ENCODE measurements at regions not wholly inside any gene's neighbourhood (a gene's known extent, or its start where the extent isn't known, plus 50 kb on each side); places are given as distances from the start of the nearest gene placed in this dataset.
"Not testable (repeated sequence)": the region's sequence is repeated elsewhere in the genome, so short reads cannot be mapped to it uniquely, and the experiment has no call there.

DNA sequence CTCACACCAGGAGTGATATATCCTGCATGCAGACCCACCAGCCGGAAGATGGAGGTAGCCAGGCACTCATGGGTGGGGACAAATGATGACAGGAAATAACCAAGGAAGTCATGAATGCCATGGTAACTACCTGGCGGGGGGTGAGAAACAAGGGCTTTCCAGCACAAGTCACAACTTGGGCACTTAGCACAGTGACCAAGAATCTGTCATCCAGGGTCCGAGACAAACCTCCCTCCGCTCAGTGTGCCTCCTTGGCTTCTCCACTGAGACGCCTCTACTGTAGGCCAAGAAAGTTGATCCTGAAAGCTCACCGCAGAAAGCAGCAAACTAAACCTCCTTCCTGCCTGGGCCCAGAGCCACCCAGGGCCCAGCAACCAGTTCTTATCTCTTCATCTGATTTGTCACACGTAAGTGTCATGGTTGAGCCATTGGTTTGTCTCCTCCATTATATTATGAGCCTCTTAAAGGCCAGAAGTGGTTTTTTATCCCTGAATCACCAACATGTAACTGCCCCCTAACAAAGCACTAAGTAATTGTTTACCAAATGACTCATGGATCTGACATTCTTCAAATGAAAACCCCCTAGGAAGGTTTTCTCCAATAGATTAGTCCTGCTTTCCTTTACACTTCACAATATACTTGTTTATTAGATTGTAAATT, 84.3 kb upstream of the TAB2 start:
- in situ Hi-C loops (cut with MboI; ENCODE audit: low sequenced_read_pairs), result no loop called here

DNA sequence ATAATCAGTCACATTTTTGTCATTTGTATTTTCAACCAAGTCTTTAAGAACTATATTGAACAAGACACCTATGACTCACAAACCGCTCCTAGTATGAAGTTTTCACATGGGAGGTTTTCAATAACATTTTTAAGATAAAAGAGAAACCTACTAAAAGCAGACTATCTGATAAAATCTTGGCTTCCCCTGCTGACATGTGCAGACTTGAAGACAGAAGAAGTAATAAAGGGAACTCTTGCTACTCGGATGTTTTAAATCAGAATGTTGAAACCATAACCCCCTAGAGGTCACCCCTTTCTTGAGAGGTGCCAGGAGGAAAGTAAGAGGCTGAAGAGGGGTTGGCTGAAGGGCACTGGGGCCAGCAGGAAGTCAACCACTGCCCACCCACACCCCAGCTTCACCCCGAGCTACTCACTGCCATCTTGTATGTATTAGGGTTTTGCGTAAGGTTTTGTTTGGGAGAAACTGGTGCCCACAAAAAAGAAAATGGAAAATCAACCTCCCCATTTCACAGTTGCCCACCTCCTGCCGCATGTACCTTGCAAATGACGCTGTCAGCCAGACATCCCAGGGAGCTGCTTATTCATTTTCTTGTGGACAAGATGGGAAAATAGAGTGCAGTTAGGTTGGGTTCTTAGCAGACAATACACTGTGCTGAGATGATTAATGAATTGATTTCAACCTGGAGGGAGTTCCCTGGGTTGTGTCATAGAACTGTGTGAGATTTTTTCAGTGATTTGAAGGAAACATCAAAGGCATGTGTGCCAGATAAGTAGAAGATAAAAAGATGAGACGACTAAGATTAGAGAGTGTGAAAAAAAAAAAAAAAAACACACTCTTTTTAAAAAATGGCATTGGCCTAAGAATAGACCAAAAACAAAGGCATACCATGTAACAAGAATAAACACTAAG, 83.2 kb upstream of the TAB2 start:
- in situ Hi-C loops (cut with MboI; ENCODE audit: low sequenced_read_pairs), result no loop called here

DNA sequence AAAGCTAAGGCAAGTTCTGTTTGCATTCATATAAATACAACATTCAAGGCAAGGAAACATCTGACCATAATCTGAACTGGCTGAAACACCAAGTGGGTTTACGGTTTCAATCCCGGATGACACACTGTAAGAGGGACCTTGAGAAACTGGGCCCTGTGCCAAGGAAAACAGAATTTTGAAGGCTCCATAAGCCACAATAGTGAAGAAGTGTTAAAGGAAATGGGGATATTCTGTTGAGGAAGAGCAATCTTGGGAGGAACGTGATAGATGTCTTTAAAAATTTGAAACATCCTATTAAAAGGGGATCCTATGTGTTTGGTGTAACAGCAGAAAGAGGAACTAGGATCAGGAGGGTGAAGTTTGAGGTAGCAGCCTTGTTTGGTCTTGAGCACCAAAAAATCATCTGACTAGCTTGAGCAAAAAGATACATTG, 82.4 kb upstream of the TAB2 start:
- in situ Hi-C loops (cut with MboI; ENCODE audit: low sequenced_read_pairs), result no loop called here

DNA sequence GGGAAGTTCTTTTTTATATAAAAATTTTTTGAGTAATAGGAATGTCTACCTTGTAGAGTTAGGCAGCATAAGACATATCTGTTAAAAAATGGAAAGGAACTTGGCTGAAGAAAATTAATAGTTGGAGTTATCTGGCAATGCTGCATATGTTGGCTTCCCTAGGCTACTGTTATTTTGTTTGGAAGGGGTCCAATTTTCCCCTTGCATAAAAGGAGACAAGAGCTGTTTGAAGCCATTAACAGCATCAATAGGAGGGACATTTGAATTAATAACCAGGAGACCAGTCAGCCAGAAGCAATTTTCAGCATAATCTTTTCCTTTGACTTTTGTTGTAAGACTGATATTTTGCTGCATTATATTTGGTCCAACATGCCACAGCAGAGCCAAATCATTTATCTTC, 80.9 kb upstream of the TAB2 start:
- in situ Hi-C loops (cut with MboI; ENCODE audit: low sequenced_read_pairs), result no loop called here

GRCh38 chr6:149237464-149237863, 80.0 kb upstream of the TAB2 start:
- in situ Hi-C loops (cut with MboI; ENCODE audit: low sequenced_read_pairs), result no loop called here

GRCh38 chr6:149239573-149240209, 77.8 kb upstream of the TAB2 start:
- in situ Hi-C loops (cut with MboI; ENCODE audit: low sequenced_read_pairs), result no loop called here

DNA sequence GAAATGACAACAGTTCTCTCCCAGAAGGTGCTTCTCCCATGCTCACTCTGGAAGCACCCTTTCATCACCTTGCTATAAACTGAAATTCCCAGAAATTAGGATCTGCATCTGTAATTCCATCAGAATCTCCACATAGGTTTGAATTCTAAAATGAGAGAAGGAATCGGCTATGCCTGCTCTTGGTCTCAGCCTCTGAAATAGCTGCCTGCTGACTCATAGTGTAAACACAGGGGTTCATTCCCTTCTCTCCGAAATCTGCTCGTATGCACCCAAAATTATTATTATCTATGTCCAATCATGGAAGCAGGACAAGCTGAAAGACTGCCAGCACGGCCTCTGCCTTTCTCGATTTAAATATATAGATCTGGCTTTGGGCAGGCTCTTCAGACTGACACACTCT, 74.6 kb upstream of the TAB2 start:
- in situ Hi-C loops (cut with MboI; ENCODE audit: low sequenced_read_pairs), result no loop called here

DNA sequence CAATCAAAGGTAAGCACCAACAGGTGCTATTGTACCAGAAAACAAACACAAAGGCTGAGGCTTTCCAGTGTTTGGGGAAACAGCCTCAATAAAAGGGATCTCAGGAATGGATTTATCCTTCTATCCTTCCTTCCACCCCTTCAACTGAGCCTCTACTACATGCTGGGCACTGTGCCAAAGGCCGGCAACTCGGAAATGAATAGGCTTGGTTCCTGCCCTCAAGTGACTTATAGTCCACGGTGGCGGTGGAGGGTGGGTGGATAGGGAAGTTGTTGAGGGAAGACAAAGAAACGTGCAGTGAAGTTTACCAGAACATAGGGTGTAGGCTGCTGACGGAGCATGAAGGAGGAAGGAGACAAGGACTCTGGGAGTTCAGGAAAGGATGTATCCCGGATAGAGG, 73.4 kb upstream of the TAB2 start:
- in situ Hi-C loops (cut with MboI; ENCODE audit: low sequenced_read_pairs), result no loop called here

DNA sequence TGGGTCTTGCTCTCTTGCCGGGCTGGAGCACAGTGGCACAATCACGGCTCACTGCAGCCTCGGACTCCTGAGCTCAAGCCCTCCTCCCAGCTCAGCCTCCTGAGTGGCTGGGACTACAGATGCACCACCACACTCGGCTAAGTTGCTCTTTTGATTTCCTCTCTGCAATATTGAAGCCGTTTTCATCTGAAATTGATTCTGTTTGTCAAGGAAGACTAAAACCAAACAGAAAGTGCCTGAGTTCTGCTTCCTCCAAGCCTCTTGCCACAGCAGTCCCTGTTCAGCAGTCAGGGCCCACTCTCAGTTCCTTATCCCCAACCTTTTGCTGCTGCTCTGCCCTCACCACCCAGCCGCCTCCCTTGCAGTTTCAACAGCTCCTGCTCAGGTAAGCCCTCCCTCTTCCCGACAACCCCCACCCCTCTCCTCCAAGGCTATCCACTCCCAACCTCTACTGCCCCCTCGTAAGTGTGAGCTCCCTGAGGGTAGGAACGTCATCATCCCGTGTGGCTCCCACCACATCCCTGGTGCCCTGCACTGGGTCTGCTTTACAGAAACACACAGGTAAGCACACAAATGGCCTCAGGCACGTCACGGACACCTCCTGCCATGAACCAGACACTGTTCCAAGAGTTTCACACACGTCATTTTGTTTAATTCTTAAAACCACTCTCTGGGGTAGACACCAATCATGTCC, 70.7 kb upstream of the TAB2 start:
- in situ Hi-C loops (cut with MboI; ENCODE audit: low sequenced_read_pairs), result no loop called here

- in situ Hi-C loops (cut with MboI; ENCODE audit: low sequenced_read_pairs), result no loop called here
Observed at GRCh38 chr6:149247385-149247763, 70.1 kb upstream of the TAB2 start.

DNA sequence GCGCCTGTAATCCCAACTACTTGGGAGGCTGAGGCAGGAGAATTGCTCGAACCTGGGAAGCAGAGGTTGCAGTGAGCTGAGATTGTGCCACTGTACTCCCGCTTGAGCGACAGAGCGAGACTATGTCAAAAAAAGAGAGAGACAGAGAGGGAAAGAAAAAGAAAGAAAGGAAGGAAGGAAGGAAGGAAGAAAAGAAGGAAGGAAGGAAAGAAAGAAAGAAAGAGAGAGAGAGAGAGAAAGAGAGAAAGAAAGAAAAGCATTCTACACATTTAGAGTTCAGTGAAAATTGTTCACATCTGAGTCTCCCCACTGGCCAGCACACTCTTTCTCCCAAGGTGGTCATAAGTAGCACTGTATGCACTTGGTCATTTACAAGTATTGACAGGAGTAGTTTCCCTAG, 69.2 kb upstream of the TAB2 start:
- in situ Hi-C loops (cut with MboI; ENCODE audit: low sequenced_read_pairs), result not testable (repeated sequence)

GRCh38 chr6:149248693-149249369, 68.7 kb upstream of the TAB2 start:
- in situ Hi-C loops (cut with MboI; ENCODE audit: low sequenced_read_pairs), result no loop called here

DNA sequence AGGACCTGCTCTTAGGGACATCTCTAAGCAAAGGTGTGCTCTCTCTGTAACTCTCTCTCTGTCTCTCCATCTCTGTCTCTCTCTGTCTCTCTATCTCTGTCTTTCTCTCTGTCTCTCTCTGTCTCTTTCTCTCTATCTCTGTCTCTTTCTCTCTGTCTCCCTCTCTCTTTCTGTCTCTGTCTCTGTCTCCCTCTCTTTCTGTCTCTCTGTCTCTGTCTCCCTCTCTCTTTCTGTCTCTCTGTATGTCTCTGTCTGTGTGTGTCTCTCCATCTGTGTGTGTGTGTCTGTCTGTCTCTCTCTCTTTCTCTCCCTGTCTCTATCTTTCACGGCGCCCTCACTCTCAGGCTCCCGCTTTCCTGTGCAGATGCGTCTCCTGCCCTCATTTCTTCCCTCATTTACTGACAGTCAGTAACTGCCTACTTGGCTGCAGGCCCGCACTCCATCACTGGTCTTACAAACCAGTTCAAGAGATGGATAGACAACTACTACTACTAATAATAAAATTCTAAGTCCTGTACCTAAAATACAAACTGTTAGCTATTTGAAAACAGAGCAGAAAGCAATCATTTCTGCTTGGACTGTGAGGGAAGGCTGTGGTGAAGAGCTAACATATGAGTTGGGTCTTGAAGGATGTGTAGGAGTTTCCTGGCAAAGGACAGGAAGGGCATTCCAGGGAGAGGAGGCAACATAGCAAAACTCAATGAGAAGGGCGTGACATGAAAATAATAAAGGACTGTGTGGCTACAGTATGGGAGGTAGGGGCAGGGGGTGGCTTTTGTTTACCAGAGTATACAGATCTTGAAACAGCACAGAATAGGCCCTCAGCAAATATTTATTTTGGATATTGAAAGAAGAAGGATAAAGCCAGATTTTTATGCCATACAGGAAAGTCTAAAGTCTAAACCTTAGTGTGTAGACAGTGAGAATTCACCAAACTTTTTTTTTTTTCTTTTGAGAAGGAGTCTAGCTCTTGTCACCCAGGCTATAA, 67.8 kb upstream of the TAB2 start:
- in situ Hi-C loops (cut with MboI; ENCODE audit: low sequenced_read_pairs), result no loop called here

DNA sequence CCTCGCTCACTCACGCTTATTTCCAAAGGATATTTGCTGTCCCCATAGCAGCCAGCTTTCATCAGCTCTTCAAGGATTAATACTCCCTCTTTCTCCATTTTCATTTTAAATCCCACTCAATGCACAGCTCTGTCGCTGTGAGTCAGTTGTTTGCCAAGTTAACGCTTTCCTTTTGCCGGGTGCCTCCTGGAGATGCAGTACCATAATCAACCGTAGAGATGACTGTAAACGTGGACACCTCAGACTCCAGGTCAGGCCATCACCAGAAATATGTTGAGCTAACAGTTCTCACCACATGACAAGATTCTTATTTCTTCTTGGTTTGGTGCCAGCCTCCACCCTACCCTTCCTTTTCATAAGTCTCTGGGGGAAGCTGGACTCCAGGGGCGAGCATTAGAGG, 66.6 kb upstream of the TAB2 start:
- in situ Hi-C loops (cut with MboI; ENCODE audit: low sequenced_read_pairs), result no loop called here

- in situ Hi-C loops (cut with MboI; ENCODE audit: low sequenced_read_pairs), result no loop called here
Observed at GRCh38 chr6:149252622-149253021, 64.9 kb upstream of the TAB2 start.

GRCh38 chr6:149254253-149254652, 63.3 kb upstream of the TAB2 start:
- in situ Hi-C loops (cut with MboI; ENCODE audit: low sequenced_read_pairs), result no loop called here

DNA sequence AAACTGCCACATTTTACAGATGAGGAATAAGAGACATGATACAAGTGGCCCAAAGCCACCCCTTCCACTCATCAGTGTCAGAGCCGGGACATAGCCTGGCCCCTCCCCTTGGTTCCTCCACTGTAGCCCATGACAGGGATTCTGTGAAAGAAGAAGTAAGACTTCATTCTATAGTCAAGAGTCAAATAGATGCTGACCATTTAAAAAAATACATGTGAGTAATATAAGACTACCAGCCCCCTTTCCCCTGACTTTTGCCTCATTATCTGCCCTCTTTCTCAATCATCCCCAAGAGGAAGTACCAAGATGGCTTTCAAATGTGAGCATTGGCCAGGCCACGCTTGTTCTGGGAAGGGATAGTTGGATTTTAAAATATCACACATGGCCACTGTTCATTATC, 57.8 kb upstream of the TAB2 start:
- in situ Hi-C loops (cut with MboI; ENCODE audit: low sequenced_read_pairs), result no loop called here

GRCh38 chr6:149260214-149260874, 57.2 kb upstream of the TAB2 start:
- in situ Hi-C loops (cut with MboI; ENCODE audit: low sequenced_read_pairs), result no loop called here

All from HL-60/S4 (cell line).